BLaER1 (cell line): ENCODE measurements at regions not wholly inside any gene's neighbourhood (a gene's known extent, or its start where the extent isn't known, plus 50 kb on each side); places are given as distances from the start of the nearest gene placed in this dataset.
"Not testable (repeated sequence)": the region's sequence is repeated elsewhere in the genome, so short reads cannot be mapped to it uniquely, and the experiment has no call there.

Experiments used
- H3K27ac ChIP-seq: shearing (Covaris generic); formaldehyde crosslinking; 2 replicates; pipeline ENCODE4 v1.8.1; 2022
- H3K27me3 ChIP-seq: shearing (Covaris generic); formaldehyde crosslinking; 2 replicates; pipeline ENCODE4 v1.8.1; 2022
- H3K36me3 ChIP-seq: shearing (Covaris generic); formaldehyde crosslinking; 2 replicates; pipeline ENCODE4 v1.8.1; 2022
- H3K4me1 ChIP-seq: shearing (Covaris generic); formaldehyde crosslinking; 2 replicates; pipeline ENCODE4 v1.8.1; 2022
- H3K4me2 ChIP-seq: shearing (Covaris generic); formaldehyde crosslinking; 2 replicates; pipeline ENCODE4 v1.8.1; 2022
- H3K4me3 ChIP-seq: shearing (Covaris generic); formaldehyde crosslinking; 2 replicates; pipeline ENCODE4 v1.8.1; 2022
- H3K9ac ChIP-seq: shearing (Covaris generic); formaldehyde crosslinking; 2 replicates; pipeline ENCODE4 v1.8.1; 2022
- H3K9me3 ChIP-seq: shearing (Covaris generic); formaldehyde crosslinking; 2 replicates; pipeline ENCODE4 v1.8.1; 2022
- H4K20me1 ChIP-seq: shearing (Covaris generic); formaldehyde crosslinking; 2 replicates; pipeline ENCODE4 v1.8.1; 2022
- Cebpa-rat ChIP-seq: shearing (Covaris generic); IDR thresholded peaks from 2 replicates; pipeline ENCODE4 v1.8.1; 2022

- Histone ChIP-seq H3K4me1 (no peaks in the 10 kb centered on the region), H3K9ac (no peak overlapping the region), H4K20me1 (no peaks in the 10 kb centered on the region), H3K36me3 (no peaks in the 10 kb centered on the region), H3K9me3 (no peaks in the 10 kb centered on the region), H3K4me3 (no peak overlapping the region), H3K27me3 (no peaks in the 10 kb centered on the region), H3K4me2 (no peak overlapping the region), H3K27ac (no peak overlapping the region)
- no peak for TF ChIP-seq Cebpa-rat
Measured at GRCh38 chr12:43196268-43196907, 355.6 kb downstream of the ADAMTS20 start.

- H3K4me3 ChIP-seq, H4K20me1 ChIP-seq, H3K4me2 ChIP-seq, H3K27me3 ChIP-seq, H3K4me1 ChIP-seq, H3K36me3 ChIP-seq, H3K27ac ChIP-seq, H3K9ac ChIP-seq: not testable (repeated sequence)
- H3K9me3 ChIP-seq, result peaks cover 16% of the 10 kb centered on the region
Measured at GRCh38 chr12:43193096-43193495, 358.9 kb downstream of the ADAMTS20 start.

- H3K9me3 ChIP-seq, result peaks cover 16% of the 10 kb centered on the region
- not testable (repeated sequence) for H3K4me1 ChIP-seq, H3K9ac ChIP-seq, H3K27ac ChIP-seq, H3K27me3 ChIP-seq, H3K4me2 ChIP-seq, H4K20me1 ChIP-seq, H3K36me3 ChIP-seq, H3K4me3 ChIP-seq
Measured at GRCh38 chr12:43192442-43192841, 359.6 kb downstream of the ADAMTS20 start.

GRCh38 chr12:43180242-43180641, 371.8 kb downstream of the ADAMTS20 start:
- H3K9me3 ChIP-seq, result peaks cover 20% of the 10 kb centered on the region
- H3K9ac ChIP-seq, result no peak overlapping the region
- no peak overlapping the region for H3K4me2 ChIP-seq
- no peaks in the 10 kb centered on the region for H4K20me1 ChIP-seq
- TF ChIP-seq Cebpa-rat, result no peak
- no peaks in the 10 kb centered on the region for H3K27me3 ChIP-seq
- H3K27ac ChIP-seq, result no peak overlapping the region
- H3K4me3 ChIP-seq, result no peak overlapping the region
- no peaks in the 10 kb centered on the region for H3K4me1 ChIP-seq
- H3K36me3 ChIP-seq, result no peaks in the 10 kb centered on the region

- H3K27me3 ChIP-seq, result no peaks in the 10 kb centered on the region
- no peak overlapping the region for H3K9ac ChIP-seq
- H3K36me3 ChIP-seq, result no peaks in the 10 kb centered on the region
- H3K4me2 ChIP-seq, result no peak overlapping the region
- H3K4me3 ChIP-seq, result no peak overlapping the region
- no peaks in the 10 kb centered on the region for H3K4me1 ChIP-seq
- no peak for TF ChIP-seq Cebpa-rat
- no peak overlapping the region for H3K27ac ChIP-seq
- no peaks in the 10 kb centered on the region for H4K20me1 ChIP-seq
- H3K9me3 ChIP-seq, result peaks cover 20% of the 10 kb centered on the region
Measured at GRCh38 chr12:43179486-43179885, 372.5 kb downstream of the ADAMTS20 start.

- Histone ChIP-seq H3K4me3 (no peak overlapping the region), H3K4me1 (no peaks in the 10 kb centered on the region), H3K4me2 (no peak overlapping the region), H3K27me3 (no peaks in the 10 kb centered on the region), H3K9ac (no peak overlapping the region), H3K27ac (no peak overlapping the region), H4K20me1 (no peaks in the 10 kb centered on the region), H3K36me3 (no peaks in the 10 kb centered on the region), H3K9me3 (peaks cover 10% of the 10 kb centered on the region)
- TF ChIP-seq Cebpa-rat, result no peak
Measured at GRCh38 chr12:43177276-43177675, 374.7 kb downstream of the ADAMTS20 start.

- H3K4me3 ChIP-seq, result no peak overlapping the region
- H3K27me3 ChIP-seq, result no peaks in the 10 kb centered on the region
- no peak overlapping the region for H3K27ac ChIP-seq
- H3K9me3 ChIP-seq, result no peaks in the 10 kb centered on the region
- no peak for TF ChIP-seq Cebpa-rat
- H3K4me1 ChIP-seq, result no peaks in the 10 kb centered on the region
- no peak overlapping the region for H3K9ac ChIP-seq
- no peak overlapping the region for H3K4me2 ChIP-seq
- no peaks in the 10 kb centered on the region for H3K36me3 ChIP-seq
- H4K20me1 ChIP-seq, result no peaks in the 10 kb centered on the region
Measured at GRCh38 chr12:43169115-43169681, 382.8 kb downstream of the ADAMTS20 start.

GRCh38 chr12:43167691-43168090, 384.3 kb downstream of the ADAMTS20 start:
- Histone ChIP-seq H4K20me1 (no peaks in the 10 kb centered on the region), H3K36me3 (no peaks in the 10 kb centered on the region), H3K4me2 (no peak overlapping the region), H3K9me3 (no peaks in the 10 kb centered on the region), H3K4me1 (no peaks in the 10 kb centered on the region), H3K9ac (no peak overlapping the region), H3K27ac (no peak overlapping the region), H3K27me3 (no peaks in the 10 kb centered on the region), H3K4me3 (no peak overlapping the region)
- no peak for TF ChIP-seq Cebpa-rat

- H3K4me1 ChIP-seq, result no peaks in the 10 kb centered on the region
- H3K4me2 ChIP-seq, result no peak overlapping the region
- no peak overlapping the region for H3K4me3 ChIP-seq
- H4K20me1 ChIP-seq, result no peaks in the 10 kb centered on the region
- no peak overlapping the region for H3K9ac ChIP-seq
- no peaks in the 10 kb centered on the region for H3K9me3 ChIP-seq
- no peak overlapping the region for H3K27ac ChIP-seq
- no peaks in the 10 kb centered on the region for H3K27me3 ChIP-seq
- TF ChIP-seq Cebpa-rat, result no peak
- H3K36me3 ChIP-seq, result no peaks in the 10 kb centered on the region
Measured at GRCh38 chr12:43165351-43165750, 386.7 kb downstream of the ADAMTS20 start.

GRCh38 chr12:43162138-43162537, 389.9 kb downstream of the ADAMTS20 start:
- Histone ChIP-seq H3K36me3 (no peaks in the 10 kb centered on the region), H3K27me3 (no peaks in the 10 kb centered on the region), H3K9ac (no peak overlapping the region), H3K4me2 (no peak overlapping the region), H4K20me1 (no peaks in the 10 kb centered on the region), H3K9me3 (no peaks in the 10 kb centered on the region), H3K4me3 (no peak overlapping the region), H3K4me1 (no peaks in the 10 kb centered on the region), H3K27ac (no peak overlapping the region)
- no peak for TF ChIP-seq Cebpa-rat

GRCh38 chr12:43159506-43159905, 392.5 kb downstream of the ADAMTS20 start:
- no peaks in the 10 kb centered on the region for H3K36me3 ChIP-seq
- H3K27ac ChIP-seq, result no peak overlapping the region
- no peaks in the 10 kb centered on the region for H3K27me3 ChIP-seq
- TF ChIP-seq Cebpa-rat, result no peak
- H3K9ac ChIP-seq, result no peak overlapping the region
- no peaks in the 10 kb centered on the region for H3K9me3 ChIP-seq
- no peak overlapping the region for H3K4me2 ChIP-seq
- no peaks in the 10 kb centered on the region for H3K4me1 ChIP-seq
- no peak overlapping the region for H3K4me3 ChIP-seq
- H4K20me1 ChIP-seq, result no peaks in the 10 kb centered on the region
